Skin of body (tissue), 1 donor: ENCODE measurements at regions not wholly inside any gene's neighbourhood (a gene's known extent, or its start where the extent isn't known, plus 50 kb on each side); places are given as distances from the start of the nearest gene placed in this dataset.

Source experiments
- DNase-seq: peaks from one replicate; lab custom pipeline; 2025; lab: John Stamatoyannopoulos, UW

GRCh38 chr4:180203349-180203748 lies 2039.9 kb upstream of the TENM3 start:
- no peak for DNase-seq

DNA sequence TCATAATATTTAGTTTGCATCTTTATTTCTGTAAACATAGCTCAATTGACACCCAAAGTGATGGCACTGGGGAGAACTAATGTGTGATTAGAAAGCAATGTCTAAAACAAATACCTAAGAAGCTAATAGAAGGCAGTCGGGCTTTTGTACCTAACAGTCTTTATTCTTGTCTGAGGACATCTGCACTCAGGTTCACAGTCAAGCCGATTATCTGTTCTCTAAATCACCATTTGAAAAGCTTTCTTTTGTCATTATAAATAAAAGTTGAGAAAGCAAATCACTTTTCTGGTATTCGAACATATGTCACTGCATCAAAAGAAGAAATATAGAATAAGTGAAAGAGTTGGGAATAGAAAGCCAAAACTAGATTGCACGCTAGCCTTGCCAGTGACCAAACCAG lies 2037.9 kb upstream of the TENM3 start:
- DNase-seq: no peak

DNA sequence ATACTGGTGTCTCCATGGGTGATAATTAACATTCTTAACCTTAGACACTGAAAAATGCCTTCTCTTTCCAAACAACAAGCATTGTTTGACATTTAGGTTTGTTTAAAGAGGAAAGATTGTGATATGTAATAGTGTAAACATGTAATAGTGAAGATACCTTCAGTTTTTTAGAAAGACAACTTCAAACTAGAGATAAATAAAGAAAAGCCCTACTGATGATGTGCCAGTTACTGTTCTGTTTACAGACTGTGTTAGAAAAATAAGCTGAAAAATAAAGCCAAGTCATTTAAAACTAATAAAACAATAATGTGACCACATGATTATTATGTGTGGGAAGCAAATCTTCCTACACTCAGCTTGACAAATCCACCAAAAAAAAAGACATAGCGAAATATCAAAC lies 2035.3 kb upstream of the TENM3 start:
- no peak for DNase-seq

- DNase-seq: no peak
Observed at GRCh38 chr4:180217070-180217469, 2026.1 kb upstream of the TENM3 start.

DNA sequence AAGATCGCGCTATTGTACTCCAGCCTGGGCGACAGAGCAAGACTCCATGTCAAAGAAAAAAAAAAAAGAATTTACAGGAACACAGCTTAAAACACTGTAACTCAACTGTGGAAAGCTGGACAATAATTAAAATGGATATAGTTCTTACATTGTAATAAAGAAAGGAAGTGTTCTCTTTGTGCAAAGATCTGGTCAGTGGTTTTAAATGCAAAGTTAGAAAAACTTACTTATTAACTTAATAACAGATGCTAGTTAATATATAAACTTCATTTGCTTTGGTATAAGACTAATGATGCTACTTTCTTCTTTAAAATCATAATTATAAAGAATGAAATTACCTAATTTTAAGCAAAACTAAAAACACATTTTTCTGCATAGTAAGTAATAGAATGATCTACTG lies 2024.1 kb upstream of the TENM3 start:
- DNase-seq: no peak

DNA sequence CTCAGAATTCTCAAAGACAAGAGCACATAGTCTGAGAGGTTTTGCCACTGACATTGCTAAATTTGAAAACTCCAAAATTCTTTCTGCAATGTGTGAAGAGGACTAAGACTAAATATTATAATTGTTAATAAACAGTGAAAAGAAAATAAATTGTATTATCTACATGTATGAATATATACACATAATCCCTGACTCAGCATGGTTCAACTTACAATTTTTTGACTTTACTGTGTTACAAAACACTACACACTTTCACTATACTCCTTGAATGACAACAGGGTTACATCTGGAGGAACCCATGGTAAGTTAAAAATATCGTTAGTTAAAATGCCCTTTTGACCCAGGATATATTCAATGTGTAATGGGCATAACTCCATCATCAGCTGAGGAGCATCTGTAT lies 2017.2 kb upstream of the TENM3 start:
- DNase-seq: no peak

GRCh38 chr4:180234730-180235129 lies 2008.5 kb upstream of the TENM3 start:
- no peak for DNase-seq

DNA sequence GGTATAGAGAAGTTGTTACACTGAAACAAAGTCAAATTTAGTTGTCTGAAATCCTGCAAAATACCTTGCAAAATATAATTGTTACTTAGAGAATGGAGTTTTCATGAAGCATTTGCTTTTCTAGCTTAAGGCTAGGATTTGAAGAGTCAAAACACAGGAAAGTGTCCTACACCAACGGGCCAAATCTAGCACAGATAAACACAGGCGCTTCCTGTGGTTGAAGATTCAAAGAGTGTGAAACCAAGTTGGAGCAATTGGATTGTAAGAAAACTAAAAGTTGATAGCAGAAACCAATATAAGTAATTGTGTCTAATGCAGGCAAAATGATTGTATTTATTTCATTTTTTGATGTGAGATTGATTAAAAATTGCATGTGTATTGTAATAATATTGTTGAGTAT lies 2002.5 kb upstream of the TENM3 start:
- DNase-seq: no peak

DNA sequence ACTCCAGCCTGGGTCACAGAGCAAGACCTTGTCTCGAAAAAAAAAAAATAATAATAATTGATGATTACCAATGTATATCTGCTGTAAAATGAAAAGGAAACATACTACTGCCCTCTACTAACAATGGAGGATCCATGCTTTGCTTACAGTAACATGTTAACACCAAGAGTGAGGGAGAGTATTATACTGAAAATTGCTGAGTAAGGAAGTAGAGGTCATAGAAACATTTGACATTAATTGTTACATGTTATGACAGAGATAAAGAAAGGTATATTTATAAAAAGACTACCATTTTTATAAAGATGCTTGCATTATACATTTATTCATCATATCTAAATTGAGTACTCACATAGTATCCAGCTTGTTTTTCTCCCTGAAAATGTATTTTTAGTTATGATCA lies 1989.8 kb upstream of the TENM3 start:
- DNase-seq: no peak

DNA sequence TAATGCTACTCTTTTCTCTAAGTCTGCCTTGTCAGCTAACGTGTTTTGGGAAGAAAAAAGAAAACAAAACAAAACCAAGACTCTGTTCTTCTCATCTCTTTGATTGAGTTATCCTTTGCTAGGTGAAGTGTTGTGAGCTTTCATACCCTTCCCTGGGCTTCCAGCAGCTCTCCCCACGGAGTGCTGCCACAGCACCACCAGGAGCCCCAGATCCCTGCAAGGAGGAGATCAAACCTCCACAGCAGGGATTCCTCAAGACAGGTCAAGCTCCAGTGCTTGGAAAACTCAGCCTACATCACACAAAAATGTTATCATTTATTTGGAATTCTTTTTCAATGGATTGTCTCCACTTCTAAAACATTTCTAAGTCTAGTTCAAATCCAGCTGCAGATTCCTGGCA lies 1981.9 kb upstream of the TENM3 start:
- DNase-seq: no peak

GRCh38 chr4:180280076-180280475 lies 1963.1 kb upstream of the TENM3 start:
- DNase-seq: no peak

DNA sequence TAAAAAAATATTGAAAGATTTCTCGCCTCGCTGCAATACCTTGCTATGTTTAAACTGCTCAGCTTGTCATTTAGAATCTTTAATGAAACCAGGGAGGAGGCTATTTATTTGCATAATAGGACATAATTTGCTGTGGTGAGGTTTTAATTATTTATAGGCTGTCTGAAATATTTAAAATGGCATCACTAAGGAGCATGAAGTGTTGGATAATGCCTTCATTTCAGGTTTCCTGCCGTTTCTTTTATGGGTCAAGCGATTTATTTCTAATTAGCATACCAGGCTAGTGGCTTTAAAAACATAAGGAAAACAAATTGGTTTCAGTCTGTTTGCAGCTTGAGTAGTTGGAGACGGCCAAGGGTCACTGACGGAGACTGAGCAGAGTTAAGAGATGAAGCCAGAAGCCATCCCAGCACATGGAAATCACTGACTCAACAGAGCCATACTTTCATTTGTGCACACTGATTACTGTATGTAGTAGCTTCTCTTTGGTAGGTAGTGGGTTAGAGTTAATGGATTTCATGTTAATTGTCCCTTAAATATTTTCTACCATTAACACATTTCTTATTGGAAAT lies 1962.4 kb upstream of the TENM3 start:
- no peak for DNase-seq

DNA sequence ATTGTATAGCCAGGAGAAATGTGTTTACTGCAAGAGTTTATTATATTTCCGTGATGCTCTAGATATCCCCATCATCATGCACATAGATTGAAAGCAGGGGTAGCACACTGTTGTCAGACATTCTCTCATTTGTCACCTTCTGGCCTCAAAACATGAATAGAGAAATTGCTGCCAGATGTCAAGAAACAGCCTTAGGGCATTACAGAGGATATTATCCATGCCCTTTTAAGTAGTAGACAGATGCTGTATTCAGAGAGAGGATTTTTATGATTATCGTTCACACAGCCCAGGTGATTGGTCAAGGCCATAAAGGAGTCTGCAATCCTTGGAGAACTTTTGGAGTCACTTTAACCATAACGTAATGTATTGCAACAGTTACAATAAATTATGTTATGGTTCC lies 1961.5 kb upstream of the TENM3 start:
- no peak for DNase-seq

DNA sequence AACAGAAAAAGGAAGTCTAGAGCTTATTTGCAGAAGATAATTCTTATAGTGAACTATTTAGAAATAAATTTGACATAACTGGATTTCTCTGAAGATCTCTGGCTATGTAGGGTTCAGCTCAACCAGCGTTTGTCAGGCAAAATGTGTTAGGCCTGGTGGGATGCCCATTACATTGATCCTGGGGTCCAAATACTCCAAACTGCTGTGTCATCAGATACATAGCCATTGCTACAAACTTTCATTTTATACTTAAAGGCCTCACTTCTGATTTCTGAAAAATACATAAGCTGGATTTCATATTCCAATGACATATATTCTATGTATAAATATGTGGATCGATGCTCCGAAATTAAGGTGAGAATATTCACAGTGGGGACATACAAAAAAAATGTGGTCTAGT lies 1958.9 kb upstream of the TENM3 start:
- DNase-seq: no peak

- DNase-seq: no peak
Observed at GRCh38 chr4:180285796-180286195, 1957.4 kb upstream of the TENM3 start.

DNA sequence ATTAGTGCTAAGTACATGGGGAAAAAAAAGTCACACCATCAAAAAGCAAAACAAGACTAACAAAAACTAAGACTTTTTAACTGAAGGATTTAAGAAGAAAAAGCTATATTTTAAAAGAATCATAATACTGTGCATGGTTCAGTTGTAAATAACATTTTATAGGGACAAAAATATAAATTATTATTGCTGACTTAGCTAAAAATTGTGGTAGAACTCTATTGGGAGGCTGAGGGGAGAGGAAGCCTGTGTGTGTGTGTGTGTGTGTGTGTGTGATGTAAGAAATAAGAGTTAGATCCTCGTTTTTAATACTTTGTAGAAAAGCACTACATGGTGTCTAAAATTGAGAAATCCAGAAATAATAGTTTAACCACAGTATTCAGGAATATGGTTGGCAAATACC lies 1950.9 kb upstream of the TENM3 start:
- DNase-seq: no peak

- no peak for DNase-seq
Observed at GRCh38 chr4:180296036-180296599, 1947.1 kb upstream of the TENM3 start.

- DNase-seq: no peak
Observed at GRCh38 chr4:180304321-180304720, 1938.9 kb upstream of the TENM3 start.

DNA sequence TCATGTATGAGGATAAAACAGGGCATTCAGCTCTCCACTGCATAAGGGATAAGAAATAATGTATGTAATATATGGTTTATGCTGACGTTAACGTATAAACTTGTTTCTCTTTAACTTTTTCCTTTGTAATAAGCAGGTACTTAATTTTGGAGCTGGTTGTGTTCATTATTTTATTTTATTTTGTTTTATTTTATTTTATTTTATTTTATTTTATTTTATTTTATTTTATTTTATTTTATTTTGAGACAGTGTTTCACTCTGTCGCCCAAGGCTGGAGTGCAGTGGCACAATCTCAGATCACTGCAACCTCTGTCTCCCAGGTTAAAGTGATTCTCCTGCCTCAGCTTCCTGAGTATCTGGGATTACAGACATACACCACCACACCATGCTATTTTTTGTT lies 1932.6 kb upstream of the TENM3 start:
- DNase-seq: no peak

DNA sequence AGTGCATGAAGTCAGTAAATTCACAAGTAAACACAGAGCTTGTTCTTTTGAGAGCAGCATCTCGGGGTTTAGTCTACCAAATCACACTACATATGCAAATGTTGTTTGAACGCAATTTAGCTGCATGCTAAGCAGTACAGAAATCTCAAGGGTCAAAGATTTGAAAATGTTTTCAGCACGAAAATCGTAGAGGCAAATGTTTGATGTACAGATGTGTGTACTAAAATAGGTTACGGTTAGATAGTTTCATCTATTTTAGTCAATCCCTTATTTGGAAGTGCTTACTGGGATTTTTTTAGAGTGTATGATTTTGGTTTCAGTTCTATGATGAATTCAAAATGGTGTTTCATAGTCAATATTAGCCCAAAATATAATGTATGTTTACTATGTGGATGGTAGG lies 1928.2 kb upstream of the TENM3 start:
- no peak for DNase-seq

DNA sequence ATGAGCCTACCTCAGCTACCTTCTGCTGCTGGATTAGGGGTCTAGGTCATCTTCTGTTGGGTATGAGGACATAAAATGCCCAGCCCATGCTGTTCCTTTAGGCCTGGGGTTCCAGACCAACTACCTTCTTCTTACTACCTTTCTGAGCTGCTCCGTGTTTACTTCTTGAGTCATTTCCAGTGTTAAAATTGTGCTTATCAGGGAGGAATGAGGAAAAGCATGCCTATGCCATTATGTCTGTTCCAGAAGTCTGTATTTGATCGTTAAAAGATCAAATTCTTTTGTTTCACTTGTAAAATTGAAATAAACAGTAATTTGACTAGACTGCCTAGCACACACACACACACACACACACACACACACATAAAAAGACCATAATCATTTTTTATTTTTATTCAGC lies 1912.7 kb upstream of the TENM3 start:
- DNase-seq: no peak

DNA sequence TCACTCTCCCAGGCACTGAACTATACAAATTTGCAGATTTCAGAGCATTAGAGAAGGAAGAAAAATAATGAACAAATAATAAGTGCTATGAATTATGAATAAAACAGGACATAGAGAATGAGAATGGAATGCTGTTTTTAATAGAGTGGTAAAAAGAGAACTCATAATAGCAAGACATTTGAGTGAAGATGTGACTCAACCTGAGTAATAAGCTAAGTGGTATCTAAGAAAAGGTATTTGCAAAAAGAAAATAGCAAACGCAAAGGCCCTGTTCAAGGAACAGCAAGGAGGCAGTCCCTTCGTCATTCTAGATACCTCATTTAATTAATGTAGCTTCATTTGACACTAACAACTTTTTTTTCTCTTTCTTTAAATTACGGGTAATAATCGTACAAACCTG lies 1910.0 kb upstream of the TENM3 start:
- no peak for DNase-seq

DNA sequence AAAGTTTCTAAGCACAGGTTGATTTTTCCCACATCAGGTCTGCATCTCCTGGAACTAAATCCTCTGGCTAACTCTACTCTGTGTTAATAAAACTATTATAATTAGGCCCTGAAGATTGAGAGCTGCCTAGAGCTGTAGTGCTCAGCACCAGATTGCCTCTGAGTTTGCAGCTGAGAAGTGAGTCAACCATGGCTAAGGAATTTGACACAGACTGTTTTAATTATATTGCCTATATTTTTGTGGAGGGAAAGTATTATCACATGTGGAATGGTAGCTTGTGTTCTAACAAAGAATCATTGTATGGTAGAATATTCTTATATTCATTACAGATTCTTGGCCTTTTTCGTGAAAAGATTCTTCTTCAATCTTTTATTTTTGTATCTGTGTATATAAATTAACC lies 1907.6 kb upstream of the TENM3 start:
- peak; percentile 67 for DNase-seq

GRCh38 chr4:180336494-180337090 lies 1906.6 kb upstream of the TENM3 start:
- no peak for DNase-seq
